ENCODE measurements at regions not wholly inside any gene's neighbourhood (a gene's known extent, or its start where the extent isn't known, plus 50 kb on each side); places are given as distances from the start of the nearest gene placed in this dataset.

- TF ChIP-seq POLR2AphosphoS5 (IDR thresholded peaks at IDR 0.05; ENCODE audit: low read depth) (no peak), EZH2 (IDR thresholded peaks at IDR 0.05; ENCODE audit: low read depth, unreplicated experiment) (no peak), CTCF (conservative IDR thresholded peaks at IDR 0.05; ENCODE audit: low read depth in 2 of 2) (no peak), CREB1 (CRISPR knock-in tag; IDR thresholded peaks at IDR 0.05; ENCODE audit: low read depth) (no peak), REST (IDR thresholded peaks at IDR 0.05; ENCODE audit: unreplicated experiment) (no peak), JUNB (IDR thresholded peaks at IDR 0.05; ENCODE audit: unreplicated experiment) (no peak), EZH2phosphoT487 (IDR thresholded peaks at IDR 0.05; ENCODE audit: unreplicated experiment) (no peak), NANOG (IDR thresholded peaks at IDR 0.05; ENCODE audit: borderline replicate concordance) (no peak), ZNF114 (CRISPR knock-in tag; IDR thresholded peaks at IDR 0.05) (no peak), STAT1 (IDR thresholded peaks at IDR 0.05; ENCODE audit: unreplicated experiment) (no peak), ZNF462 (CRISPR knock-in tag; IDR thresholded peaks at IDR 0.05) (no peak), ZNF331 (CRISPR knock-in tag; IDR thresholded peaks at IDR 0.05; ENCODE audit: low read depth) (no peak)
- TF ChIP-seq, protein P1, sequence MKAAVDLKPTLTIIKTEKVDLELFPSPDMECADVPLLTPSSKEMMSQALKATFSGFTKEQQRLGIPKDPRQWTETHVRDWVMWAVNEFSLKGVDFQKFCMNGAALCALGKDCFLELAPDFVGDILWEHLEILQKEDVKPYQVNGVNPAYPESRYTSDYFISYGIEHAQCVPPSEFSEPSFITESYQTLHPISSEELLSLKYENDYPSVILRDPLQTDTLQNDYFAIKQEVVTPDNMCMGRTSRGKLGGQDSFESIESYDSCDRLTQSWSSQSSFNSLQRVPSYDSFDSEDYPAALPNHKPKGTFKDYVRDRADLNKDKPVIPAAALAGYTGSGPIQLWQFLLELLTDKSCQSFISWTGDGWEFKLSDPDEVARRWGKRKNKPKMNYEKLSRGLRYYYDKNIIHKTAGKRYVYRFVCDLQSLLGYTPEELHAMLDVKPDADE (IDR thresholded peaks at IDR 0.05) = no peak
Observed at GRCh38 chr2:166825914-166826313, 62.4 kb upstream of the XIRP2 start.

Measured in GM23338 (cell line).